H1 (cell line): ENCODE measurements at regions not wholly inside any gene's neighbourhood (a gene's known extent, or its start where the extent isn't known, plus 50 kb on each side); places are given as distances from the start of the nearest gene placed in this dataset.
"Not testable (repeated sequence)": the region's sequence is repeated elsewhere in the genome, so short reads cannot be mapped to it uniquely, and the experiment has no call there.

Experiments
- CTCF ChIA-PET: fragments of 300-600 bp; sonication (Branson Sonifier 250); formaldehyde crosslinking; loops from one replicate; lab custom pipeline; 2021; ENCODE audit not compliant: partially characterized antibody; lab: Charles Lee
- POLR2A ChIA-PET: fragments of 300-600 bp; sonication (Branson Sonifier 250); formaldehyde crosslinking; loops from one replicate; lab custom pipeline; 2021; ENCODE audit warnings: inconsistent platforms; ENCODE audit not compliant: partially characterized antibody; lab: Charles Lee
- DNase-seq, 2 experiments: peaks; one replicate each; pipeline versions ENCODE4 v3.0.0 to v3.0.0-alpha.2; 2010 to 2022; ENCODE audit warnings: low spot score in 2 of 2, low read depth in 1 of 2, mixed read lengths in 1 of 2
- FAIRE-seq: peaks from 2 replicates; lab custom pipeline; 2011; peaks lifted over from hg19 to GRCh38; lab: Jason Lieb, UNC
- H2AFZ ChIP-seq: 2 replicates; pipeline ENCODE4 v1.8.1; 2012; ENCODE audit warnings: low read length, inconsistent platforms
- H2AK5ac ChIP-seq: 2 replicates; pipeline ENCODE4 v1.6.1; 2013; ENCODE audit warnings: low read depth, low read length
- H2BK120ac ChIP-seq: replicated peaks from 2 replicates; pipeline ENCODE3; 2013; ENCODE audit warnings: low read depth, low read length, inconsistent platforms
- H2BK12ac ChIP-seq: 2 replicates; pipeline ENCODE4 v1.6.1; 2013; ENCODE audit warnings: low read depth, low read length
- H2BK15ac ChIP-seq: 2 replicates; pipeline ENCODE4 v1.6.1; 2013; ENCODE audit warnings: low read length
- H2BK20ac ChIP-seq: 2 replicates; pipeline ENCODE4 v1.6.1; 2013; ENCODE audit warnings: low read length
- H2BK5ac ChIP-seq: 2 replicates; pipeline ENCODE4 v1.6.1; 2013; ENCODE audit warnings: low read depth, low read length
- H3K14ac ChIP-seq: 2 replicates; pipeline ENCODE4 v1.6.1; 2013; ENCODE audit warnings: inconsistent platforms; ENCODE audit not compliant: insufficient read length
- H3K18ac ChIP-seq: 2 replicates; pipeline ENCODE4 v1.6.1; 2013; ENCODE audit warnings: low read length; ENCODE audit errors: extremely low read depth
- H3K23ac ChIP-seq: 2 replicates; pipeline ENCODE4 v1.6.1; 2013; ENCODE audit warnings: inconsistent platforms; ENCODE audit not compliant: insufficient read length
- H3K23me2 ChIP-seq: 2 replicates; pipeline ENCODE4 v1.6.1; 2013; ENCODE audit warnings: low read depth, low read length
- H3K27ac ChIP-seq: 2 replicates; pipeline ENCODE4 v1.6.1; 2011; ENCODE audit warnings: low read depth, low read length, inconsistent platforms
- H3K27me3 ChIP-seq, 4 experiments: replicated peaks in 1 of 4; 1 replicate in 1 of 4; 2 replicates in 3 of 4; pipeline versions ENCODE4 v1.6.1 to v1.8.1; 2011 to 2013; ENCODE audit warnings: low read length in 3 of 4, mild to moderate bottlenecking in 3 of 4, inconsistent platforms in 2 of 4, mixed read lengths in 2 of 4, moderate library complexity in 1 of 4; ENCODE audit not compliant: control insufficient read depth in 3 of 4, insufficient read depth in 3 of 4; ENCODE audit errors: extremely low read depth in 1 of 4
- H3K36me3 ChIP-seq, 4 experiments: 2 replicates each; pipeline versions ENCODE4 v1.6.1 to v1.8.1; 2011 to 2013; ENCODE audit warnings: mild to moderate bottlenecking in 4 of 4, low read length in 3 of 4, moderate library complexity in 2 of 4, control low read depth in 1 of 4, inconsistent platforms in 1 of 4; ENCODE audit not compliant: insufficient read depth in 4 of 4, control insufficient read depth in 2 of 4
- H3K4ac ChIP-seq: replicated peaks from 2 replicates; pipeline ENCODE3; 2013; ENCODE audit warnings: low read length, low read depth, mixed read lengths, inconsistent platforms; ENCODE audit not compliant: insufficient read length
- H3K4me1 ChIP-seq, 4 experiments: replicated peaks in 1 of 4; 1 replicate in 1 of 4; 2 replicates in 3 of 4; pipeline versions ENCODE4 v1.6.1 to v1.8.1; 2011 to 2013; ENCODE audit warnings: low read length in 3 of 4, inconsistent platforms in 2 of 4, mixed read lengths in 1 of 4; ENCODE audit not compliant: insufficient read depth in 4 of 4, control insufficient read depth in 3 of 4
- H3K4me2 ChIP-seq, 2 experiments: 2 replicates each; pipeline versions ENCODE4 v1.6.1 to v1.8.1; 2011 to 2013; ENCODE audit warnings: low read depth in 2 of 2, low read length in 2 of 2, control low read depth in 1 of 2, inconsistent platforms in 1 of 2, mild to moderate bottlenecking in 1 of 2; ENCODE audit not compliant: insufficient read depth in 1 of 2
- H3K4me3 ChIP-seq, 4 experiments: fragments of 200-600, 300-600 bp in 1 of 4; sonication (generic), shearing (Covaris generic), sonication (Bioruptor Twin) in 1 of 4; 2 replicates each; pipeline versions ENCODE4 v1.5.1 to v1.8.1; 2011 to 2016; ENCODE audit warnings: low read length in 4 of 4, low read depth in 3 of 4, control low read depth in 2 of 4, inconsistent platforms in 2 of 4, mild to moderate bottlenecking in 2 of 4, mixed read lengths in 1 of 4, moderate library complexity in 1 of 4; ENCODE audit not compliant: insufficient read depth in 2 of 4; ENCODE audit errors: extremely low read depth in 1 of 4
- H3K56ac ChIP-seq: replicated peaks from 2 replicates; pipeline ENCODE3; 2013; ENCODE audit warnings: low read depth, mild to moderate bottlenecking, mixed read lengths, low read length, inconsistent platforms; ENCODE audit not compliant: insufficient read length
- H3K79me1 ChIP-seq: 2 replicates; pipeline ENCODE4 v1.6.1; 2013; ENCODE audit warnings: low read depth, low read length, control low read depth
- H3K79me2 ChIP-seq, 2 experiments: 2 replicates each; pipeline versions ENCODE4 v1.6.1 to v1.8.1; 2012 to 2013; ENCODE audit warnings: low read length in 2 of 2, mild to moderate bottlenecking in 2 of 2, inconsistent platforms in 1 of 2; ENCODE audit not compliant: insufficient read depth in 2 of 2, control insufficient read depth in 1 of 2
- H3K9ac ChIP-seq, 4 experiments: replicated peaks in 1 of 4; 1 replicate in 1 of 4; 2 replicates in 3 of 4; pipeline versions ENCODE4 v1.6.1 to v1.8.1; 2011 to 2013; ENCODE audit warnings: low read depth in 3 of 4, low read length in 3 of 4, control low read depth in 2 of 4, mild to moderate bottlenecking in 2 of 4, moderate library complexity in 2 of 4, inconsistent platforms in 1 of 4; ENCODE audit errors: extremely low read depth in 1 of 4
- H3K9me3 ChIP-seq, 2 experiments: 2 replicates each; pipeline versions ENCODE4 v1.6.1 to v1.8.1; 2012 to 2013; ENCODE audit warnings: mild to moderate bottlenecking in 2 of 2, moderate library complexity in 2 of 2, control low read depth in 1 of 2, inconsistent platforms in 1 of 2, low read depth in 1 of 2, low read length in 1 of 2, mixed read lengths in 1 of 2; ENCODE audit not compliant: insufficient read depth in 2 of 2
- H4K20me1 ChIP-seq, 2 experiments: replicated peaks in 1 of 2; 2 replicates each; pipeline versions ENCODE3 to v1.8.1; 2011 to 2013; ENCODE audit warnings: inconsistent platforms in 2 of 2, low read length in 2 of 2, mild to moderate bottlenecking in 1 of 2; ENCODE audit not compliant: insufficient read depth in 2 of 2, control insufficient read depth in 1 of 2
- H4K5ac ChIP-seq: 2 replicates; pipeline ENCODE4 v1.6.1; 2013; ENCODE audit warnings: low read length, low read depth, mixed read lengths, inconsistent platforms; ENCODE audit not compliant: insufficient read length
- H4K8ac ChIP-seq: 2 replicates; pipeline ENCODE4 v1.8.0; 2013; ENCODE audit warnings: mild to moderate bottlenecking, moderate library complexity, low read length, inconsistent platforms; ENCODE audit not compliant: insufficient read depth; ENCODE audit errors: extremely low read depth
- H4K91ac ChIP-seq: replicated peaks from 2 replicates; pipeline ENCODE3; 2013; ENCODE audit warnings: low read length, mixed read lengths, inconsistent platforms; ENCODE audit not compliant: insufficient read length
- BACH1 ChIP-seq: IDR thresholded peaks from 2 replicates; pipeline ENCODE4 v1.6.1; 2012; ENCODE audit warnings: low read length, improper control_type of control experiment
- NRF1 ChIP-seq: IDR thresholded peaks from 2 replicates; pipeline ENCODE4 v1.6.1; 2011; ENCODE audit warnings: mild to moderate bottlenecking, low read depth, low read length, improper control_type of control experiment
- RAD21 ChIP-seq, 2 experiments: IDR thresholded peaks in 1 of 2; conservative IDR thresholded peaks in 1 of 2; 2 replicates each; pipeline ENCODE4 v1.6.1; 2011; ENCODE audit warnings: low read depth in 2 of 2, low read length in 2 of 2, improper control_type of control experiment in 1 of 2, inconsistent platforms in 1 of 2, mild to moderate bottlenecking in 1 of 2, moderate library complexity in 1 of 2
- SAP30 ChIP-seq: fragments of 300-600 bp; sonication (generic); IDR thresholded peaks from 2 replicates; pipeline ENCODE4 v1.7.1; 2012; ENCODE audit warnings: low read length, moderate library complexity, mild to moderate bottlenecking, inconsistent platforms; ENCODE audit not compliant: insufficient read depth, insufficient replicate concordance
- SIX5 ChIP-seq: IDR thresholded peaks from 2 replicates; pipeline ENCODE4 v1.6.1; 2011; ENCODE audit warnings: mild to moderate bottlenecking, low read depth, low read length
- SRF ChIP-seq: IDR thresholded peaks from 2 replicates; pipeline ENCODE4 v1.6.1; 2011; ENCODE audit warnings: mild to moderate bottlenecking, low read depth, low read length, moderate library complexity
- whole genome bisulfite sequencing, 2 experiments: shearing (Covaris generic) in 1 of 2; methylation state at CpG; one replicate each; pipeline versions ENCODE4 v1.1.6 to v1.1.7; 2013 to 2015; ENCODE audit warnings: low lambda C conversion rate in 2 of 2, mixed read lengths in 2 of 2, inconsistent platforms in 1 of 2, low coverage in 1 of 2, missing lambda C conversion rate in 1 of 2; ENCODE audit not compliant: insufficient replicate concordance in 2 of 2, insufficient coverage in 1 of 2, insufficient read length in 1 of 2; ENCODE audit errors: extremely low coverage in 1 of 2, missing lambda C conversion rate in 1 of 2; 5-methylcytosine and 5-hydroxymethylcytosine counted together

DNA sequence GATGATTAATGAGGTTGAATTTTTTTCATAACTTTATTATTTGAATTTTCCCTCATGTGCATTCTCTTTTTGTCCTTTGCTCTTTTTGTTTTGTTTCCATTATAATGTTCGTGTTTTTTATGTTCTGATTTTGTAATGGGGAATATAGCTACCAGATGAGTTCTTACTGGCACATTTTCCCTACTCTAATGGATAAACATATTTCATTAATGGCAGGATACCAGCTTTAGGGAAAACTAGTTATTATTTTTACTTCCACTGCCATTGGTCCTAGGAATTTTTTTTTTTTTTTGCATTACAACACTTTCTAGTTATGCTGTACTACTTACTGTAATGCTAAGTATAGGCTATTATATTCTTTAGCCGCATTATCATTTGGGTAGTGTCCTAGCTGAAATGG is 286.3 kb downstream of the SPRY1 start (continued):
- no peak for TF ChIP-seq BACH1
- TF ChIP-seq RAD21 (IDR thresholded peaks at IDR 0.05 in 1 of 2, conservative IDR thresholded peaks at IDR 0.05 in 1 of 2; ENCODE audit: low read depth in 2 of 2, low read length in 2 of 2) = no peak
- TF ChIP-seq SIX5 = no peak
- no peak for TF ChIP-seq NRF1
- TF ChIP-seq SRF = no peak
- no peak for TF ChIP-seq SAP30

GRCh38 chr4:123684937-123685336 is 288.3 kb downstream of the SPRY1 start:
- H3K27ac ChIP-seq, CTCF ChIA-PET, H3K79me1 ChIP-seq, H3K36me3 ChIP-seq, H4K91ac ChIP-seq, H3K23me2 ChIP-seq, H2AK5ac ChIP-seq, POLR2A ChIA-PET, H3K23ac ChIP-seq, H2AFZ ChIP-seq, H3K18ac ChIP-seq, H3K4me2 ChIP-seq, H4K8ac ChIP-seq, H3K4ac ChIP-seq, DNase-seq, H3K27me3 ChIP-seq, H2BK120ac ChIP-seq, H2BK12ac ChIP-seq, H3K4me1 ChIP-seq, H2BK20ac ChIP-seq, H3K9ac ChIP-seq, H4K5ac ChIP-seq, H4K20me1 ChIP-seq, FAIRE-seq, H3K14ac ChIP-seq, H3K79me2 ChIP-seq, H3K56ac ChIP-seq, H2BK15ac ChIP-seq, H2BK5ac ChIP-seq, H3K4me3 ChIP-seq: not testable (repeated sequence)
- H3K9me3 ChIP-seq = peaks cover 17 to 23% of the 10 kb centered on the region in 2 experiments; a peak in 3 of 4 replicates
- WGBS, 2 experiments = 90% methylated on average over 11 of the region's 26 CpGs; no CpG with 5 or more reads in 1 of the 2 experiments
